Neutrophil (primary cell): ENCODE measurements at regions not wholly inside any gene's neighbourhood (a gene's known extent, or its start where the extent isn't known, plus 50 kb on each side); places are given as distances from the start of the nearest gene placed in this dataset.

ENCODE experiments used
- H3K27ac ChIP-seq: fragments of 200-600 bp; sonication (generic); 2 replicates; pipeline ENCODE4 v1.5.1; 2016; ENCODE audit warnings: mild to moderate bottlenecking, moderate library complexity
- H3K27me3 ChIP-seq: fragments of 200-600 bp; sonication (generic); 2 replicates; pipeline ENCODE4 v1.6.0; 2016; ENCODE audit warnings: mild to moderate bottlenecking
- H3K36me3 ChIP-seq: fragments of 200-600 bp; sonication (generic); 2 replicates; pipeline ENCODE4 v1.5.1; 2017
- H3K4me1 ChIP-seq, 2 experiments: fragments of 200-600 bp in 1 of 2; sonication (generic) in 1 of 2; 1 replicate in 1 of 2; 2 replicates in 1 of 2; pipeline versions ENCODE4 v1.5.1 to v1.6.1; 2013 to 2016; ENCODE audit warnings: low read depth in 1 of 2, low read length in 1 of 2, mild to moderate bottlenecking in 1 of 2, moderate library complexity in 1 of 2; ENCODE audit not compliant: control insufficient read depth in 1 of 2, insufficient read depth in 1 of 2
- H3K4me3 ChIP-seq, 2 experiments: fragments of 200-600 bp in 1 of 2; sonication (generic) in 1 of 2; 1 replicate in 1 of 2; 2 replicates in 1 of 2; pipeline ENCODE4 v1.5.1; 2013 to 2016; ENCODE audit warnings: low read depth in 1 of 2, low read length in 1 of 2, mild to moderate bottlenecking in 1 of 2, moderate library complexity in 1 of 2
- H3K9me3 ChIP-seq: fragments of 200-600 bp; sonication (generic); 2 replicates; pipeline ENCODE4 v1.5.1; 2016
- CTCF ChIP-seq: fragments of 200-600 bp; sonication (generic); IDR thresholded peaks from 2 replicates; pipeline ENCODE4 v1.5.1; 2016; ENCODE audit warnings: antibody characterized with exemption

DNA sequence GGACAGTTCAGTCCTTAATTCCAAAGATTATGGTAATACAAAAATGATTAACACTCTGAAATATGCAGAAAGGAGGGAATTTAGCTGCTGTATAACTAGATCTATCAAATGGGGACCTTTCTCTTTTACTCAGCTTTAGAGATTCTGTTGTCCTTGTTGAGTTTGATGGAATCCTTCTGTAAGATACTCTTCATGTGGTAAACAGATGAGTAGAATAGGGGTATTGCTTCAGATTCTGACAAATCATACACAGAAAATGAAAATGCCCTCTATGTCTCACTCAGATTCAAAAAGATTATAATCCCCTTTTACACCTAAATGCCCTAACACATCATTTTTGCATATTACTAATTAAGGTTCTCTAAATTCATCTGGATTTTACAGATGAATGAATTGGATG lies 50.7 kb downstream of the ARHGAP35 start:
- no peaks in the 10 kb centered on the region for H3K36me3 ChIP-seq
- no peak overlapping the region for H3K4me3 ChIP-seq
- no peaks in the 10 kb centered on the region for H3K27me3 ChIP-seq
- H3K9me3 ChIP-seq: no peaks in the 10 kb centered on the region
- no peak for TF ChIP-seq CTCF
- peaks cover 0 to 6% of the 10 kb centered on the region in 2 experiments for H3K4me1 ChIP-seq
- no peak overlapping the region for H3K27ac ChIP-seq

DNA sequence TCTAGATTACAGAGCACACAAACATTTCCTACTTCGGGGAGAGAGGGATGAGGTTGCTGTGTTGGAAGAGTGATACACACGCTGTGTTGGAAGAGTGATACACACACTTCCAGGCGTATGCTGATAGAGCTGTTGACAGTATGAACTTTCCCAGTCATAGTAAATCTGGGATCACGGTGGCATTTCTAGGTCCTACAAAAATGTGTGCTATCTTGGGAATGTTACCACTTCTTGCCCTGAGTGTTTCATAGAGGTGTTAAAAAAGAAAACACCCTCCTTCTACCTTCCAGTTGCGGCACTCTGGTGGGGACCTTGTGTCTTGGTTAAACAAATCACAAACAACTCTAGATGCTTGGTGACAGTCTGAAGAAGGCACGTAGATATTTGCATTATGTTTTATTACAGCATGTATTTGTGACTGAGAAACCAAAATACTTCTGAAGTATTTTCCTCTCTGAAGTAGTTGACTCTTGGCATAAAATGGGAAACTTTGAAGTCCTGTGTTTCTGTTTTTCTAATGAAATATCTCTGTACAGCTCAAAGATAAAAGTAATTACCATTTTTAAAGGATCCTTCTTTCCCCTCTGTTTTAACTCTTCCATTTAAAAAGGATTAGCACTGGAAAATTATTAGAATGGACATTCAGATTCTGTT lies 52.5 kb downstream of the ARHGAP35 start:
- H3K36me3 ChIP-seq: peaks cover under 1% of the 10 kb centered on the region
- TF ChIP-seq CTCF: no peak
- peaks cover 0 to 6% of the 10 kb centered on the region in 2 experiments for H3K4me1 ChIP-seq
- H3K27ac ChIP-seq: no peak overlapping the region
- H3K9me3 ChIP-seq: no peaks in the 10 kb centered on the region
- no peaks in the 10 kb centered on the region for H3K27me3 ChIP-seq
- H3K4me3 ChIP-seq: no peak overlapping the region

- peaks cover 7% of the 10 kb centered on the region for H3K36me3 ChIP-seq
- H3K27ac ChIP-seq: no peak overlapping the region
- no peaks in the 10 kb centered on the region for H3K27me3 ChIP-seq
- H3K9me3 ChIP-seq: no peaks in the 10 kb centered on the region
- no peak overlapping the region for H3K4me3 ChIP-seq
- H3K4me1 ChIP-seq: peaks cover 0 to 6% of the 10 kb centered on the region in 2 experiments
- no peak for TF ChIP-seq CTCF
Measured at GRCh38 chr19:46913852-46914430, 53.1 kb downstream of the ARHGAP35 start.

GRCh38 chr19:46915386-46915785 lies 54.6 kb downstream of the ARHGAP35 start:
- Histone ChIP-seq H3K9me3 (no peaks in the 10 kb centered on the region), H3K36me3 (peaks cover 21% of the 10 kb centered on the region), H3K27me3 (no peaks in the 10 kb centered on the region), H3K4me3 (no peak overlapping the region), H3K4me1 (peaks cover 0 to 6% of the 10 kb centered on the region in 2 experiments), H3K27ac (no peak overlapping the region)
- no peak for TF ChIP-seq CTCF

GRCh38 chr19:46917002-46917401 lies 56.2 kb downstream of the ARHGAP35 start:
- Histone ChIP-seq H3K4me3 (no peak overlapping the region), H3K4me1 (peaks cover 0 to 6% of the 10 kb centered on the region in 2 experiments), H3K9me3 (no peaks in the 10 kb centered on the region), H3K36me3 (peaks cover 35% of the 10 kb centered on the region), H3K27ac (no peak overlapping the region), H3K27me3 (no peaks in the 10 kb centered on the region)
- no peak for TF ChIP-seq CTCF
